GM12874 (cell line): ENCODE measurements at regions not wholly inside any gene's neighbourhood (a gene's known extent, or its start where the extent isn't known, plus 50 kb on each side); places are given as distances from the start of the nearest gene placed in this dataset.

Experiments used
- CTCF ChIP-seq: IDR thresholded peaks from 2 replicates; pipeline ENCODE4 v1.5.1; 2011; ENCODE audit warnings: low read depth, mild to moderate bottlenecking, control low read depth, low read length, moderate library complexity; ENCODE audit not compliant: insufficient read depth

DNA sequence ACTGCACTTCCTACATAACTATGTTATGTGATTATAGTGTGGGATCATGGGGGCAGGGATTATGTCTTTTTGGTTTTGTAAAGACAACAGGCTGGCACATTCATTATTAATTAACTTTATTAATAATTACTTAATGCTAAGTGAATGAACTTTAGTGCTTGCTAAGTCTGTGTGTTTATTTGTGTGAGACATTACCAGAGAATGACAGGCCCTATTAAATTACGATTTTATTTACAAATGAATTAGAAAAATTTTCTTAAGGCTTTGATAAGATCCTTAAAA is 100.9 kb downstream of the CD83 start:
- TF ChIP-seq CTCF: no peak

- no peak for TF ChIP-seq CTCF
Measured at GRCh38 chr6:14221564-14222279, 104.2 kb downstream of the CD83 start.

DNA sequence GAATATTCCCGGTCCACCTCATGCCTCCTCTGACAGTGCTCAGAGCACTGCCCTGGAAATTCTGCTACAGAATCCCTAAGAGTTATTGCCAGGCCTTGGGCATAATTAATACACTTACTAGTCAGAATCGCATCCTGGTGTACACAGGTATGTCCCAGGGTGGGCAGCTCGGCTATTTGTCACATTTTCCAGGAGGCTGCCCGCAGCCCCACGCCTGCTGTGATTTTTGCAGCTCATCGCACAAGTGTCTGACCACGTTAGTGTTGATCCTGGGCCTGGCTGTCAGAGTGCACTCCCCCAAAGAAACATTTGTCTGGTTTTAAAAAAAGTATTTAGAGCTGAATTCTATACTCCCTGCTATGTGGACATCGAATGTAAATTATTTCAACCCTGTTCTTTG is 105.4 kb downstream of the CD83 start:
- no peak for TF ChIP-seq CTCF

- TF ChIP-seq CTCF: no peak
Measured at GRCh38 chr6:14224359-14225103, 107.0 kb downstream of the CD83 start.

- TF ChIP-seq CTCF: no peak
Measured at GRCh38 chr6:14226051-14226660, 108.6 kb downstream of the CD83 start.

DNA sequence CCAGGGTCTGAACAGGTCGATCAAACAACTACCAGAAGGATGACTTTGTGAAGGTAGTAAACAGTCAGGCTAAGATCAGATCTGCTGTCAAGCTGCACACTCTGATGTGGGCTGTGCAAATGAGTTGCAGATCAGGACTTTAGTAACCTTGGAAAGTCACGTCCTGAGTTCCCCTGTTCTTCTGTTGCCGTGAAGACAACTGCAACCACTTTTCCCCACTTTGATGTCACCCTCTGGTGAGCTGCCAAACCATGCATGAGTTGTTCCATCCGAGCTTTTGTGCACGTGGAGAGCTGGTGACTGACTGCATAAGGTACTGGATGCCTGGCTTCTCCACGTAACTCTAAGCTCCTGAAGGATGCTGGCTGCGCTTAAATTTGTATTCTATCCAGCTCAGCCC is 111.0 kb downstream of the CD83 start:
- no peak for TF ChIP-seq CTCF

DNA sequence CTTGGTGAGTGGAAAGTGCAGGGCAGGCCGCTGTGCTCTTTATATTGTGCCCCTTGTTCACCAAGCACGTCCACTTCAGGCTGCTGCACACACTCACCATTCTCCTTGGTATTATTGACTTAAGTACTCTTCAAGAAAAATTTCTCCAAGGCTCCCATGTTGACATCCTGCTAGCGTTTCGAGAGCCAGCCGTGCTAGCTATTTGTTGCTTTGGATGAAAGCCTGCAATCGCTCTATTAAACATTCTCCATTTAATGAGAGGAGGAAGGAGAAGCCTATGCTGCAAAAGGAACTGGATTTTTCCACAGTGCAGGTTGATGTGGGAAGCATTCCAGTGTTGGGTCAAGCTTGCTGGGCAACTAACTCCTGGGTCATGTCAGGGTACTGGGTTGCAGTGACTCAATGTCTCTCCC is 113.5 kb downstream of the CD83 start:
- no peak for TF ChIP-seq CTCF
